AG09319 (cell line): ENCODE measurements at regions not wholly inside any gene's neighbourhood (a gene's known extent, or its start where the extent isn't known, plus 50 kb on each side); places are given as distances from the start of the nearest gene placed in this dataset.

ENCODE experiments used
- DNase-seq: peaks from one replicate; pipeline ENCODE4 v3.0.0-alpha.2; 2010; ENCODE audit warnings: low read depth; ENCODE audit errors: extremely low read depth
- TF ChIP-seq, protein P1 (sequence below): IDR thresholded peaks from 2 replicates; pipeline ENCODE4 v1.5.1; 2011; ENCODE audit warnings: low read depth, mild to moderate bottlenecking, inconsistent platforms, low read length, moderate library complexity

GRCh38 chr5:116389601-116390000 is 185.0 kb downstream of the SEMA6A start:
- no peak for DNase-seq
- TF ChIP-seq, protein P1, sequence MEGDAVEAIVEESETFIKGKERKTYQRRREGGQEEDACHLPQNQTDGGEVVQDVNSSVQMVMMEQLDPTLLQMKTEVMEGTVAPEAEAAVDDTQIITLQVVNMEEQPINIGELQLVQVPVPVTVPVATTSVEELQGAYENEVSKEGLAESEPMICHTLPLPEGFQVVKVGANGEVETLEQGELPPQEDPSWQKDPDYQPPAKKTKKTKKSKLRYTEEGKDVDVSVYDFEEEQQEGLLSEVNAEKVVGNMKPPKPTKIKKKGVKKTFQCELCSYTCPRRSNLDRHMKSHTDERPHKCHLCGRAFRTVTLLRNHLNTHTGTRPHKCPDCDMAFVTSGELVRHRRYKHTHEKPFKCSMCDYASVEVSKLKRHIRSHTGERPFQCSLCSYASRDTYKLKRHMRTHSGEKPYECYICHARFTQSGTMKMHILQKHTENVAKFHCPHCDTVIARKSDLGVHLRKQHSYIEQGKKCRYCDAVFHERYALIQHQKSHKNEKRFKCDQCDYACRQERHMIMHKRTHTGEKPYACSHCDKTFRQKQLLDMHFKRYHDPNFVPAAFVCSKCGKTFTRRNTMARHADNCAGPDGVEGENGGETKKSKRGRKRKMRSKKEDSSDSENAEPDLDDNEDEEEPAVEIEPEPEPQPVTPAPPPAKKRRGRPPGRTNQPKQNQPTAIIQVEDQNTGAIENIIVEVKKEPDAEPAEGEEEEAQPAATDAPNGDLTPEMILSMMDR: no peak

DNA sequence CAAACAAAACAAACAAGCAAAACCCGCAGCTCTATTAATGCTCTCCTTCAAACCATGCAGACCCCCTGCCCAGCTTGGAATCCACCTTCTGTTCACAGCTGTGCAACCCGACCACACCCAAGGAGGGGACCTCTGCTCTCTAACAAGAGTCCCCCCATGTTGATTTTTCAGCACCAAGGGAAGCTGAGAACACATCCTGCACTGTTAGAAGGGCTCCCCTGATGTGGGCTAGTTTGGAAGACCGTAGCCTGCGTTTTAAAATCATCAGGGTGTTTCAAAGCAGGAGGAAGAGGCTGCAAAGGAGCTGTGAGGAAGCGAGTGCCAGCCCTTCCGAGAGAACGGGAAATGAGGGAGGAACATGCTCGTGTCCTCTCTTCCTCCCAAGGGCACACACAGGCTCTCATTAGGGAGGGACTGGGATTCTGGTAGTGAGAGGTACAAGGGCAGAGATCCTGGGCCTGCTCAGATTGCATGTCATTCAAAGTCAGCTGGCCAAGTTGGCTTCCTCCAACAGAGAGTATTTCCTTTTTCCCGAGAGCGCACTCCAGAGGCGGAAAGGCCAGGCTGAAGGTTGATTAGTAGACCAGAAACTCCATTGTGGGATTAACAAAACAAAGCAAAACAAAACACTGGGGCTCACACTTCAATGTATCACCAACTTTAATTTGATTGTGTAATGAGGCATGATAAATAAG is 185.9 kb downstream of the SEMA6A start:
- TF ChIP-seq, protein P1: no peak
- DNase-seq: no peak

DNA sequence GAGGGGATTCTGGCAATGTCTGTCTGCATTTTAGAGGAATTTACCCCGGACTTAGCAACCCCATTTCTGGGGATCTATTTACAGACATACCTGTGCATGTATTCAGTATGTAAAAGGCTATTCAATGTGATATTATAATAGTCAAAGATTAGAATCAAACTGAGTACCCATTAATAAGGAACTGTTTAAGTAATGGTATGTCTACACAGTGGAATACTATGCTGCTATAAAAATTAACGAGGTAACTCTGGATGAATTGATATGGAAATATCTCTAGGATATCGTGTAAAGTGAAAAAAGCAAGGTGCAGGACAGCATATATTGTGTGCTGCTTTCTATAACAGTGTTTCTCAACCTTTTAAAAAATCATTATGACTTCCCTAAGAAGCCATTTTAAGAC is 186.9 kb downstream of the SEMA6A start:
- no peak for DNase-seq
- TF ChIP-seq, protein P1: no peak

DNA sequence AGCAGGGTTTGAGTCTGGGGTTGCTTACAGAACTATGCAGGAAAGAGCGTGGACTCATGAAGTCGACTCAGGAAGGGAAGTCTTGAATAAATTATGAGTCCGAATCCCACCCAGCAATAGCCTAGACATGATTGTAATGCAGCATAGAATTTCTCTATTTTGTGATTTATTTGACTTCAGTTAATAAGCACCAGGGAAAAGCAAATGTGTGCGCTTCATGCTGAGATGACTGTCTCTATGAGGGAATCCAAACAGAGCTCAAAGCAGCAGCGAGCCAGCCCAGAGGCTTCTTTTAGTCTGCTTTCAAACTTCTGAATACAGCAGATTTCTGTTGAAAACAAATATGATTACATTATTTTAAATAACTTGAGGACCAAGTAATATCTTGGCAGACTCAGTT is 188.0 kb downstream of the SEMA6A start:
- TF ChIP-seq, protein P1: no peak

DNA sequence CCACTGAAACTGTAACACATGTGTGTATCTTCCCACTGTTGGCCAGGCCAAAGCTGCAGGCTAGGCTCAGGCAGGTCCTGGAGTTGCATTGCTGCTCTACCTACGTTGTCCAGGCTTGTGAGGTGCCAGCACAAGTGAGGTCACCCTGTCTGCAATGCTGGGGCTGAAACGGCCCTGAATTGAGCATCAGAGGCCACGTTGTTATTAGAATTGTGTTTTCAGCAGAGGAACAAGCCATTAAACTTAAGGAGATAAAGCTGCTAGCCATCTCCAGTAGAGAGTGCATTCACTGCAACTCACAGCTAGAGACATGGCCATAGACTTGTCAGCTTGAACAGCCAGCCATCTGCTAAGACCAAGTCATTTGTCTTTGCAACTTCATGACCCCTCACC is 191.8 kb downstream of the SEMA6A start:
- TF ChIP-seq, protein P1: no peak
- DNase-seq: no peak

More for the DNA sequence above, 188.0 kb downstream of the SEMA6A start:
- DNase-seq: no peak

- TF ChIP-seq, protein P1: no peak
- DNase-seq: no peak
Observed at GRCh38 chr5:116382032-116382873, 192.4 kb downstream of the SEMA6A start.

- TF ChIP-seq, protein P1: no peak
- no peak for DNase-seq
Observed at GRCh38 chr5:116381201-116381600, 193.4 kb downstream of the SEMA6A start.
